ENCODE measurements at regions not wholly inside any gene's neighbourhood (a gene's known extent, or its start where the extent isn't known, plus 50 kb on each side); places are given as distances from the start of the nearest gene placed in this dataset.
"Not testable (repeated sequence)": the region's sequence is repeated elsewhere in the genome, so short reads cannot be mapped to it uniquely, and the experiment has no call there.

DNA sequence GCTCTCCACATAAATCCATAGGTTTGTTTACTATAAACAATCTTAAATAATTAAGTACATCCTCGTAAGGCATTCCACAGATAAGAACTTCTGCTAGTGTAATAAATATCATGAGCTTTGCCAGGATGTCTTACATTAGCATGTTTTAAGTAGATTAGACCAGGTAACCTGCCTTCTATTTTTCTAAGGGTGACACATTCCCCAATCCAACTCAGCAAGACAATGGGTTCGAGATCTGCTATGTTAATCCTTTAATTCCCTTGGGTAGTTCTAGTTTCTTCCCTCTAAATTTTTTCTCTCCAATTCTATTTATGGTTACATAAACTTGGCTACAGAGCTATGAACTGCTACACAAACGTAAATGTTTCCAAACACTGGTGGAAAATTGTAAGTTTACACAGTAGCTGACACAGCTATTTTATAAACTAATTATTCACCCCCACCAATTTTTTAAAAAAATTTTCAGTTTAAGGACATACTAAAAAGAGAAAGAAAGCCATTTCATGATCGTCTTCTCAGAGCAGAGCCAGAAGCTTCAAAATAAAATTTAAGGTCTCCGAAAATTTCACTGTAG, 386.5 kb upstream of the SLC39A10 start:
- no peak for DNase-seq (ENCODE audit: low read depth)

DNA sequence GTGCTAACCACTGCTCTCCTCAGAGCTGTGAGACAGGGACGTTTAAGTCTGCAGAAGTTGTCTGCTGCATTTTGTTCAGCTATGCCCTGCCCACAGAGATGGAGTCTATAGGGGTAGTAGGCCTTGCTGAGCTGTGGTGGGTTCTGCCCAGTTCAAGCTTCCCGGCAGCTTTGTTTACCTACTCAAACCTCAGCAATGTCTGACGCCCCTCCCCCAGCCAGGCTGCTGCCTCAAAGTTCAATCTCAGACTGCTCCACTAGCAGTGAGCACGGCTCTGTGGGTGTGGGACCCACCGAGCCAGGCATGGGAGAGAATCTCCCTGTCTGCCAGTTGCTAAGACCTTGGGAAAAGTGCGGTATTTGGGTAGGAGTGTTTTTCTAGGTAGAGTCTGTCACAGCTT, 387.8 kb upstream of the SLC39A10 start:
- DNase-seq (ENCODE audit: low read depth), result no peak
- H3K4me3 ChIP-seq (ENCODE audit: low read depth, low read length), result no peak overlapping the region
- TF ChIP-seq CTCF (IDR thresholded peaks at IDR 0.05; ENCODE audit: insufficient read depth, low read length), result no peak

More for the DNA sequence above, 386.5 kb upstream of the SLC39A10 start:
- no peak for TF ChIP-seq CTCF (IDR thresholded peaks at IDR 0.05; ENCODE audit: insufficient read depth, low read length)
- H3K4me3 ChIP-seq (ENCODE audit: low read depth, low read length), result no peak overlapping the region

DNA sequence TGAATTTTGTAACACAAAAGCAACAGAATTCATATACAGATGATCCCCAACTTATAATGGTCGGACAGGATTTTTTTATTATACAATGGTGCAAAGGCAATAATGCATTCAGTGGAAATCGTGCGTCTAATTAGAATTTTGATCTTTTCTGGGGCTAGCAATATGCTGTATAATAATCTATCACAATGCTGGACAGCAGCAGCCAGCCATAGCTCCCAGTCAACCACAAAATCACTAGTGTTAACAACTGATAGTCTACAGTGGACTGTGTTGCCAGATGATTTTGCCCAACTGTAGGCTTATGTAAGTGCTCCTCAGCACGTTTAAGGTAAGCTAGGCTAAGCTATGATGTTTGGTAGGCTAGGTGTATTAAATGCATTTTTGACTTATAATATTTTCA, 399.0 kb upstream of the SLC39A10 start:
- DNase-seq (ENCODE audit: low read depth), result no peak

GRCh38 chr2:195252018-195252417, 405.0 kb upstream of the SLC39A10 start:
- no peak for TF ChIP-seq CTCF (IDR thresholded peaks at IDR 0.05; ENCODE audit: insufficient read depth, low read length)
- no peak for DNase-seq (ENCODE audit: low read depth)
- no peak overlapping the region for H3K4me3 ChIP-seq (ENCODE audit: low read depth, low read length)

More for the DNA sequence above, 399.0 kb upstream of the SLC39A10 start:
- no peak overlapping the region for H3K4me3 ChIP-seq (ENCODE audit: low read depth, low read length)
- no peak for TF ChIP-seq CTCF (IDR thresholded peaks at IDR 0.05; ENCODE audit: insufficient read depth, low read length)

DNA sequence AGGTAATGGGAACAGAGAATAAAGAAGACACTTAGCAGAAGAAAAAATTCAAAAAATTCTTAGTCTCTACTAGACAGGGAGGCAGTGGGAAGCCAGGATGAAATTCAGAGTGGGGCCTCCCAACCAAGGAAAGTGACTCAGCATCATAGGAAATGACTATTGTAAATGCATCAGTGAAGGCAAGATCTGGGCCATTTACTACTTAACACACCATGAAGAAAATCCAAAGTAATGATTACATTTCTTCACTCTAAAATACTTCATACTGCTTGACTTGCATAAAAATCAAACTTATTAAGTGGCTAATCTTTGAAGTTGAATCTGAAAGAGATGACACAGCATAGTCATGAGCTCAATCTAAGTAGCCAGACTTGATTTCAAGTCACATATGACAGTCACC, 405.8 kb upstream of the SLC39A10 start:
- DNase-seq (ENCODE audit: low read depth), result no peak
- H3K4me3 ChIP-seq (ENCODE audit: low read depth, low read length), result no peak overlapping the region
- TF ChIP-seq CTCF (IDR thresholded peaks at IDR 0.05; ENCODE audit: insufficient read depth, low read length), result no peak

DNA sequence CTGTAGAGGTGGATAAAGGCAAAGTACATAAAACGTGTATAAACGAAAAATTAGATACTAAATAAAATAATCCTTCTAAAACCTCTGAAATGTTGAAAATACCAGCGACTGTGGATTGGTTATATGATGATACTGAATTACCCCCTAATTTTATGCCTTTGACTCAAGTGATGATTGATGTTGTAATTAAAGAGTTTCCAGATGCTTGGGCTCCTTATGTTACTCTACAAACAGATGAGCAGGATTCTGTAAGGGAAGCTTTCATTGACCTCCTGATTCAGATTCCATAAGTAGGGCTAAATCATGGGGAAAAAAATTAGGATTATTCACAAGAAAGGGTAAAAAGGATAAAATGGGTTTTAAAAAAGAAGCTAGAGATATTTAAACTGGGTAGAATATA, 418.2 kb upstream of the SLC39A10 start:
- H3K4me3 ChIP-seq (ENCODE audit: low read depth, low read length), result no peak overlapping the region
- DNase-seq (ENCODE audit: low read depth), result no peak
- TF ChIP-seq CTCF (IDR thresholded peaks at IDR 0.05; ENCODE audit: insufficient read depth, low read length), result no peak

DNA sequence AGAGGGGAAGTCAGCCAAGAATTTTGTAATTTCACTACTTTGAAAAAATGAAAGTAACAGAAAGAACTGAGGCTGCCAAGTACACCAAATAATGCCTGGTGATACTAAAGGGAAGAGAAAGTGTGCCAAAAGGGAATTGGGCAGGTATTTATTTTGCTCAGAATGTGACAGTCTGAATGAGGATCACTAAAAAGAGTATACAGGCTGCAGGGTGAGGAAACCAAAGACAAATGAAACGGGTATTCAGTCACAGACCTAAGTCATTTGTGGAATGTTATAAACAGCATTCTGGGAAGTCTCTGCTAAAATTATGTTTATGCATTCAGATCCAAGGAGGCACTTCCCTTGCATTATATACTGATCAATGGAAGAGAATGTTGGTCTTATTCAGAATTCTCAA, 418.6 kb upstream of the SLC39A10 start:
- no peak for TF ChIP-seq CTCF (IDR thresholded peaks at IDR 0.05; ENCODE audit: insufficient read depth, low read length)
- H3K4me3 ChIP-seq (ENCODE audit: low read depth, low read length), result no peak overlapping the region
- peak; percentile 2 for DNase-seq (ENCODE audit: low read depth)

- DNase-seq (ENCODE audit: low read depth); H3K4me3 ChIP-seq (ENCODE audit: low read depth, low read length): not testable (repeated sequence)
Observed at GRCh38 chr2:195228547-195228946, 428.5 kb upstream of the SLC39A10 start.

Measured in fibroblast of the aortic adventitia (primary cell).